Small intestine (tissue), 7 donors: ENCODE measurements at regions not wholly inside any gene's neighbourhood (a gene's known extent, or its start where the extent isn't known, plus 50 kb on each side); places are given as distances from the start of the nearest gene placed in this dataset.

Source experiments
- DNase-seq, 2 donors: peaks; one replicate each; pipeline versions ENCODE4 v3.0.0 to v3.0.0-alpha.2; 2013
- FAIRE-seq: peaks from 2 replicates; lab custom pipeline; 2012; peaks lifted over from hg19 to GRCh38; lab: Jason Lieb, UNC
- H3K27ac ChIP-seq, 3 donors: one replicate each; pipeline ENCODE4 v1.5.1; 2013; ENCODE audit warnings: low read length in 2 of 3, mild to moderate bottlenecking in 2 of 3, control low read depth in 1 of 3, inconsistent platforms in 1 of 3, low read depth in 1 of 3, moderate library complexity in 1 of 3
- H3K27me3 ChIP-seq, 3 donors: one replicate each; pipeline ENCODE4 v1.6.1; 2013; ENCODE audit warnings: low read length in 3 of 3, inconsistent platforms in 1 of 3; ENCODE audit not compliant: control insufficient read depth in 3 of 3, insufficient read depth in 3 of 3
- H3K36me3 ChIP-seq, 3 donors: one replicate each; pipeline ENCODE4 v1.6.1; 2013; ENCODE audit warnings: low read length in 3 of 3, inconsistent platforms in 1 of 3, low read depth in 1 of 3, mild to moderate bottlenecking in 1 of 3, moderate library complexity in 1 of 3; ENCODE audit not compliant: control insufficient read depth in 3 of 3, insufficient read depth in 2 of 3
- H3K4me1 ChIP-seq, 3 donors: one replicate each; pipeline ENCODE4 v1.6.1; 2013; ENCODE audit warnings: low read length in 2 of 3, inconsistent platforms in 1 of 3, low read depth in 1 of 3, mild to moderate bottlenecking in 1 of 3, moderate library complexity in 1 of 3; ENCODE audit not compliant: control insufficient read depth in 3 of 3, insufficient read depth in 2 of 3
- H3K4me3 ChIP-seq, 3 donors: one replicate each; pipeline ENCODE4 v1.5.1; 2013; ENCODE audit warnings: low read length in 3 of 3, control low read depth in 1 of 3, inconsistent platforms in 1 of 3, low read depth in 1 of 3, mild to moderate bottlenecking in 1 of 3, moderate library complexity in 1 of 3
- H3K9me3 ChIP-seq, 2 donors: one replicate each; pipeline ENCODE4 v1.6.1; 2013; ENCODE audit warnings: low read depth in 1 of 2, low read length in 1 of 2; ENCODE audit not compliant: control insufficient read depth in 2 of 2, insufficient read depth in 1 of 2
- WGBS, 3 donors: extraction: QIAGEN DNeasy Blood & Tissue Kit; methylation state at CpG; one replicate each; pipeline ENCODE4 v1.1.7; 2013; 5-methylcytosine and 5-hydroxymethylcytosine counted together
- donor health status: healthy with polysubstance abuse.
- donor health status: control.
- donor health status: control.
- donor health status: Bipolar disorder and iron deficiency.
- donor health status: healthy.

- Histone ChIP-seq H3K27ac (no peak overlapping the region), H3K9me3 (no peaks in the 10 kb centered on the region), H3K27me3 (peaks cover 0 to 11% (median 0%) of the 10 kb centered on the region in 3 donors), H3K36me3 (no peaks in the 10 kb centered on the region), H3K4me1 (no peaks in the 10 kb centered on the region), H3K4me3 (no peak overlapping the region)
- DNase-seq (peak; percentile 68 to 78), FAIRE-seq (no peak)
- WGBS, 3 donors, result 27 to 35% (median 33%) methylated on average over 15 of the region's 15 CpGs
Observed at GRCh38 chr10:2927958-2928840, 139.1 kb upstream of the PFKP start.

GRCh38 chr10:2926918-2927660, 140.3 kb upstream of the PFKP start:
- no peak for FAIRE-seq
- peaks cover 0 to 11% (median 0%) of the 10 kb centered on the region in 3 donors for H3K27me3 ChIP-seq
- 64 to 84% (median 68%) methylated on average over 9 of the region's 9 CpGs for WGBS, 3 donors

GRCh38 chr10:2925631-2926030, 141.7 kb upstream of the PFKP start:
- FAIRE-seq, result no peak
- H3K27ac ChIP-seq, result no peak overlapping the region
- no peaks in the 10 kb centered on the region for H3K36me3 ChIP-seq
- H3K4me1 ChIP-seq, result no peaks in the 10 kb centered on the region
- WGBS, 3 donors, result 32 to 43% (median 36%) methylated on average over 7 of the region's 7 CpGs
- H3K27me3 ChIP-seq, result peaks cover 0 to 11% (median 0%) of the 10 kb centered on the region in 3 donors
- DNase-seq, result peak in 1 of 2 donors; percentile 11
- H3K4me3 ChIP-seq, result no peak overlapping the region
- no peaks in the 10 kb centered on the region for H3K9me3 ChIP-seq

More at GRCh38 chr10:2926918-2927660, 140.3 kb upstream of the PFKP start:
- Histone ChIP-seq H3K36me3 (no peaks in the 10 kb centered on the region), H3K4me3 (no peak overlapping the region), H3K27ac (no peak overlapping the region), H3K9me3 (no peaks in the 10 kb centered on the region), H3K4me1 (no peaks in the 10 kb centered on the region)
- DNase-seq, result no peak

- no peak for DNase-seq
- no peaks in the 10 kb centered on the region for H3K36me3 ChIP-seq
- H3K27me3 ChIP-seq, result peaks cover 0 to 11% (median 0%) of the 10 kb centered on the region in 3 donors
- no peak overlapping the region for H3K27ac ChIP-seq
- FAIRE-seq, result no peak
- 78 to 91% (median 81%) methylated on average over 10 of the region's 10 CpGs for WGBS, 3 donors
- H3K4me1 ChIP-seq, result no peaks in the 10 kb centered on the region
- H3K4me3 ChIP-seq, result no peak overlapping the region
- no peaks in the 10 kb centered on the region for H3K9me3 ChIP-seq
Observed at GRCh38 chr10:2924431-2924830, 142.9 kb upstream of the PFKP start.

GRCh38 chr10:2921956-2922680, 145.2 kb upstream of the PFKP start:
- no peak for DNase-seq
- Histone ChIP-seq H3K9me3 (no peaks in the 10 kb centered on the region), H3K27ac (no peak overlapping the region), H3K36me3 (no peaks in the 10 kb centered on the region), H3K27me3 (peaks cover 0 to 8% (median 0%) of the 10 kb centered on the region in 3 donors), H3K4me1 (no peaks in the 10 kb centered on the region), H3K4me3 (no peak overlapping the region)
- 79 to 84% (median 80%) methylated on average over 26 of the region's 26 CpGs for WGBS, 3 donors
- FAIRE-seq, result no peak

- no peak overlapping the region for H3K27ac ChIP-seq
- 13 to 42% (median 38%) methylated on average over 6 of the region's 6 CpGs for WGBS, 3 donors
- H3K9me3 ChIP-seq, result no peaks in the 10 kb centered on the region
- no peaks in the 10 kb centered on the region for H3K36me3 ChIP-seq
- no peaks in the 10 kb centered on the region for H3K4me1 ChIP-seq
- DNase-seq (peak; percentile 12 to 30), FAIRE-seq (no peak)
- H3K4me3 ChIP-seq, result no peak overlapping the region
- H3K27me3 ChIP-seq, result peaks cover 0 to 5% (median 0%) of the 10 kb centered on the region in 3 donors
Observed at GRCh38 chr10:2920637-2921036, 146.7 kb upstream of the PFKP start.

- no peak overlapping the region for H3K4me3 ChIP-seq
- H3K27me3 ChIP-seq, result peaks cover 0 to 5% (median 0%) of the 10 kb centered on the region in 3 donors
- H3K27ac ChIP-seq, result no peak overlapping the region
- 52 to 61% (median 60%) methylated on average over 3 of the region's 3 CpGs for WGBS, 3 donors
- H3K4me1 ChIP-seq, result no peaks in the 10 kb centered on the region
- DNase-seq (no peak), FAIRE-seq (no peak)
- H3K36me3 ChIP-seq, result no peaks in the 10 kb centered on the region
- no peaks in the 10 kb centered on the region for H3K9me3 ChIP-seq
Observed at GRCh38 chr10:2920168-2920567, 147.2 kb upstream of the PFKP start.

- H3K9me3 ChIP-seq, result no peaks in the 10 kb centered on the region
- WGBS, 3 donors, result 86 to 96% (median 87%) methylated on average over 2 of the region's 2 CpGs
- no peaks in the 10 kb centered on the region for H3K4me1 ChIP-seq
- no peak overlapping the region for H3K4me3 ChIP-seq
- no peak for FAIRE-seq
- H3K36me3 ChIP-seq, result no peaks in the 10 kb centered on the region
- DNase-seq, result no peak
- peaks cover 0 to 4% (median 0%) of the 10 kb centered on the region in 3 donors for H3K27me3 ChIP-seq
- H3K27ac ChIP-seq, result no peak overlapping the region
Observed at GRCh38 chr10:2919016-2919415, 148.3 kb upstream of the PFKP start.
